ENCODE measurements at regions not wholly inside any gene's neighbourhood (a gene's known extent, or its start where the extent isn't known, plus 50 kb on each side); places are given as distances from the start of the nearest gene placed in this dataset.

GRCh38 chr3:99163314-99163713 lies 261.8 kb upstream of the DCBLD2 start:
- ATAC-seq: no peak
- TF ChIP-seq RARB (CRISPR knock-in tag; IDR thresholded peaks at IDR 0.05) (no peak), TCF4 (CRISPR knock-in tag; IDR thresholded peaks at IDR 0.05; ENCODE audit: borderline replicate concordance) (no peak), ZFP30 (CRISPR knock-in tag; IDR thresholded peaks at IDR 0.05) (no peak), SNAI2 (CRISPR knock-in tag; IDR thresholded peaks at IDR 0.05) (no peak), TSHZ2 (CRISPR knock-in tag; IDR thresholded peaks at IDR 0.05) (no peak), BACH2 (CRISPR knock-in tag; IDR thresholded peaks at IDR 0.05; ENCODE audit: borderline replicate concordance) (no peak), CREB5 (CRISPR knock-in tag; IDR thresholded peaks at IDR 0.05; ENCODE audit: low read depth) (no peak), ZNF565 (CRISPR knock-in tag; conservative IDR thresholded peaks at IDR 0.05; ENCODE audit: low read depth) (no peak), PATZ1 (CRISPR knock-in tag; IDR thresholded peaks at IDR 0.05; ENCODE audit: borderline replicate concordance) (no peak)

GRCh38 chr3:99159220-99159762 lies 257.8 kb upstream of the DCBLD2 start:
- ATAC-seq: no peak
- TF ChIP-seq GLIS3 (CRISPR knock-in tag; IDR thresholded peaks at IDR 0.05) (no peak), POU6F1 (CRISPR knock-in tag; IDR thresholded peaks at IDR 0.05; ENCODE audit: borderline replicate concordance, low read depth) (no peak), ZNF565 (CRISPR knock-in tag; conservative IDR thresholded peaks at IDR 0.05; ENCODE audit: low read depth) (no peak), BACH2 (CRISPR knock-in tag; IDR thresholded peaks at IDR 0.05; ENCODE audit: borderline replicate concordance) (no peak)

GRCh38 chr3:99145031-99145430 lies 243.5 kb upstream of the DCBLD2 start:
- no peak for TF ChIP-seq TOX (CRISPR knock-in tag; IDR thresholded peaks at IDR 0.05; ENCODE audit: borderline replicate concordance)
- no peak for TF ChIP-seq ZFP3 (CRISPR knock-in tag; IDR thresholded peaks at IDR 0.05)
- no peak for TF ChIP-seq ISL1 (CRISPR knock-in tag; IDR thresholded peaks at IDR 0.05)
- TF ChIP-seq BACH2 (CRISPR knock-in tag; IDR thresholded peaks at IDR 0.05; ENCODE audit: borderline replicate concordance): no peak
- no peak for TF ChIP-seq PPARA (CRISPR knock-in tag; IDR thresholded peaks at IDR 0.05; ENCODE audit: borderline replicate concordance)
- TF ChIP-seq CREB5 (CRISPR knock-in tag; IDR thresholded peaks at IDR 0.05; ENCODE audit: low read depth): no peak
- TF ChIP-seq CSDC2 (CRISPR knock-in tag; IDR thresholded peaks at IDR 0.05): no peak
- no peak for TF ChIP-seq POU6F1 (CRISPR knock-in tag; IDR thresholded peaks at IDR 0.05; ENCODE audit: borderline replicate concordance, low read depth)
- no peak for TF ChIP-seq PATZ1 (CRISPR knock-in tag; IDR thresholded peaks at IDR 0.05; ENCODE audit: borderline replicate concordance)
- no peak for TF ChIP-seq TCF4 (CRISPR knock-in tag; IDR thresholded peaks at IDR 0.05; ENCODE audit: borderline replicate concordance)
- no peak for TF ChIP-seq TSHZ2 (CRISPR knock-in tag; IDR thresholded peaks at IDR 0.05)
- no peak for TF ChIP-seq GLIS3 (CRISPR knock-in tag; IDR thresholded peaks at IDR 0.05)
- TF ChIP-seq ZNF565 (CRISPR knock-in tag; conservative IDR thresholded peaks at IDR 0.05; ENCODE audit: low read depth): no peak
- TF ChIP-seq OSR1 (CRISPR knock-in tag; IDR thresholded peaks at IDR 0.05): no peak
- ATAC-seq: no peak

Data from SK-N-SH treated with all-trans-retinoic acid at 6 μM for 48 hours (cell line).